ENCODE measurements at regions not wholly inside any gene's neighbourhood (a gene's known extent, or its start where the extent isn't known, plus 50 kb on each side); places are given as distances from the start of the nearest gene placed in this dataset.

DNA sequence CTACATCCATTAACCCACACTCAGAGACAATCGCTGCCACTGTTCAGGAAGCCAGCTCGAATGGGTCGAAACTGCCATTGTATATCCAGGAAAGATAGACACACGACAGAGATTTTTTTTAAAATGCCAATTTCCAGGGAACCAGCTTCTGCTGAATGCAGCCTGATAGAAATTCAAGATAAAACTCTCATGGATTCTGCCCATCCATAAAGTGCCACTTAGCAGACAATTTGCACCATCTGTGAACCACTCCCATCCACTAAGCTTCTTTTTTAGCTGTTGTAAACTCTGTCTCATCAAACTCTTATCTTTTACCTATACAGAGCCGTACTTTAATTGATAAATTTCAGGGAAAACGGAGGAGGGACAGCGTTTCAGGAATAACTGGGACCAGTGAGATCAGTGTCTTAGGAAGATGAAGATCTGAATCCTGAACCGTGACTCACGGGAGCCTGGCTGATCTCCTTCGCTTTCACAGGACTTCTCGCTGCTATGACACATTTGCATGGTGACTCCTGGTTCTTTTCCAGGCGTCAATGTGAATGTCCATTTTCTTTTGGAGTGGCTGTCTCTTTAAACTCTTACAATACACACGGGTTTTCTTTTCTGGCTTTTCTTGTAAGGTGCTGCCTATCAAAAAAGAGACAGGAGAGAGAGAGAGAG is 103.4 kb downstream of the FAM204A start:
- Histone ChIP-seq H3K9ac (ENCODE audit: low read depth in 2 of 2, low read length in 2 of 2) (no peak overlapping the region), H3K27me3 (peaks cover 3% of the 10 kb centered on the region), H3K9me3 (no peaks in the 10 kb centered on the region), H3K36me3 (no peaks in the 10 kb centered on the region), H3K4me1 (no peaks in the 10 kb centered on the region), H3K27ac (no peak overlapping the region), H3K4me3 (no peak overlapping the region)
- DNase-seq = no peak
- intact Hi-C loops (cut with DNase I) = no loop called here
- TF ChIP-seq CTCF (IDR thresholded peaks at IDR 0.05) = no peak

GRCh38 chr10:118237930-118238329 is 104.2 kb downstream of the FAM204A start:
- peaks cover 3% of the 10 kb centered on the region for H3K27me3 ChIP-seq
- no peak overlapping the region for H3K4me3 ChIP-seq
- DNase-seq = no peak
- intact Hi-C loops (cut with DNase I) = no loop called here
- H3K27ac ChIP-seq = no peak overlapping the region
- no peaks in the 10 kb centered on the region for H3K4me1 ChIP-seq
- H3K9me3 ChIP-seq = no peaks in the 10 kb centered on the region
- H3K36me3 ChIP-seq = no peaks in the 10 kb centered on the region
- TF ChIP-seq CTCF (IDR thresholded peaks at IDR 0.05) = no peak
- no peak overlapping the region for H3K9ac ChIP-seq (ENCODE audit: low read depth in 2 of 2, low read length in 2 of 2)

DNA sequence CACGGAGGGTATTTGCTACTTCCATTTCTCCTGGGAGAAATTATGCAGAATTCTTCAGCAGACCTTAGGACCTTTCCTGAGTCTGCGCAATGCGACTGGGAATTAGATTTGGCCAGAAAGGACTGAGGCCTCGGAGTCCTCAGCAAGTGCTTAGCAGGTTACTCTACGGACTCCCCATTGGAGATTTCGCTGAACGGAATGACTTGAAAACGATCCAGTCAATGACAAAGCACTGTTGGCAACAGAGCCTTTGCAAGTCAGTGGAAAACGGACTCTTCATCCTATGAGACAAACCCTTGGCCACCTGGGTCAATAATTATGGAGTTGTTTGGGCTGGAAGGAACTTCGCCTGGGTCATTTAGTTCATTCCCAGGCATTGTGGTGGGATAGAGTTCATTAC is 107.4 kb downstream of the FAM204A start:
- H3K4me1 ChIP-seq = no peaks in the 10 kb centered on the region
- no peaks in the 10 kb centered on the region for H3K27me3 ChIP-seq
- no peaks in the 10 kb centered on the region for H3K36me3 ChIP-seq
- H3K4me3 ChIP-seq = no peak overlapping the region
- H3K9ac ChIP-seq (ENCODE audit: low read depth in 2 of 2, low read length in 2 of 2) = no peak overlapping the region
- no peak overlapping the region for H3K27ac ChIP-seq
- intact Hi-C loops (cut with DNase I) = no loop called here
- no peak for DNase-seq
- no peak for TF ChIP-seq CTCF (IDR thresholded peaks at IDR 0.05)
- H3K9me3 ChIP-seq = no peaks in the 10 kb centered on the region

GRCh38 chr10:118220346-118220850 is 121.7 kb downstream of the FAM204A start:
- Histone ChIP-seq H3K9ac (ENCODE audit: low read depth in 2 of 2, low read length in 2 of 2) (no peak overlapping the region), H3K9me3 (no peaks in the 10 kb centered on the region), H3K36me3 (no peaks in the 10 kb centered on the region), H3K27me3 (no peaks in the 10 kb centered on the region), H3K4me3 (no peak overlapping the region), H3K4me1 (no peaks in the 10 kb centered on the region), H3K27ac (no peak overlapping the region)
- DNase-seq = no peak
- intact Hi-C loops (cut with DNase I) = no loop called here
- TF ChIP-seq CTCF (IDR thresholded peaks at IDR 0.05) = no peak

DNA sequence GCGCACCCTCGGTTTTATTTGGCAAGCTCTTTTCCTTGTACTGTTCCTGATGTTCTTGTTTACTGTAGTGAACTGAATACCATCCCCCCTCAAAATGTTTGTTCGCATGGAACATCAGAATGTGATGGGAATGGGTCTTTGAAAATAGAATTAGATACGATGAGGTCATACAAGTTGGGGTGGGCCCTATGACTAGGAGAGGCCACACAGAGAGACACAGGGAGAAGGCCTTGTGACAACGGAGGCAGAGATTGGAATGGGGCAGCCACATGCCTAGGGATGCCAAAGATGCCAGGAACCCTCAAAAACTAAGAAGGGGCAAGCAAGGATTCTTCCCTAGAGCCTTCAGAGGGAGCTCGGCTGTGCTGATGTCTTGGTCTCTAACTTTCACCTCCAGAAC is 123.6 kb downstream of the FAM204A start:
- no peaks in the 10 kb centered on the region for H3K27me3 ChIP-seq
- intact Hi-C loops (cut with DNase I) = no loop called here
- H3K4me3 ChIP-seq = no peak overlapping the region
- TF ChIP-seq CTCF (IDR thresholded peaks at IDR 0.05) = no peak
- H3K4me1 ChIP-seq = no peaks in the 10 kb centered on the region
- no peak overlapping the region for H3K9ac ChIP-seq (ENCODE audit: low read depth in 2 of 2, low read length in 2 of 2)
- H3K36me3 ChIP-seq = no peaks in the 10 kb centered on the region
- DNase-seq = no peak
- no peaks in the 10 kb centered on the region for H3K9me3 ChIP-seq
- no peak overlapping the region for H3K27ac ChIP-seq

Data from colonic mucosa (tissue), 4 donors.